ENCODE measurements at regions not wholly inside any gene's neighbourhood (a gene's known extent, or its start where the extent isn't known, plus 50 kb on each side); places are given as distances from the start of the nearest gene placed in this dataset.

DNA sequence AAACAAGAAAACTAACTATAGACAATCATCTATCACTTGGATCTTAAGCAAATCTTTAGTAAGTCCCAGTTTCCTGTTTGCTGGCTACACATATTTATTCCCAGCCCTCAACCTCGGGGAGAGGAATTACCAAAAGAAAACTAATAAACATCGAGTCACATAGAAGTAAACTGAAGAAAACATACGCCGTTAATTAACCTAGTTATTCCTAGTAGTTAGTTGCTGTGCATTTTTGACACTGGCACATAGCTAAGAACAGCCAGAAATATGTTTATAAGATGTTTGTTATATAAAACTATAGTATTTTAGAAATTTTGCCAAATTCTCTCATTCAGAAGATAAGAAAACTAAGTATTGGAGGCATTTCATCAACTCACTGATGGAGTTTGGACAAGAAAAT is 407.2 kb upstream of the ARHGEF26 start:
- WGBS, 5 donors, result 69 to 85% (median 81%) methylated on average over 4 of the region's 4 CpGs
- intact Hi-C loops (cut with DNase I; ENCODE audit: low total_unique reads), result no loop called here

DNA sequence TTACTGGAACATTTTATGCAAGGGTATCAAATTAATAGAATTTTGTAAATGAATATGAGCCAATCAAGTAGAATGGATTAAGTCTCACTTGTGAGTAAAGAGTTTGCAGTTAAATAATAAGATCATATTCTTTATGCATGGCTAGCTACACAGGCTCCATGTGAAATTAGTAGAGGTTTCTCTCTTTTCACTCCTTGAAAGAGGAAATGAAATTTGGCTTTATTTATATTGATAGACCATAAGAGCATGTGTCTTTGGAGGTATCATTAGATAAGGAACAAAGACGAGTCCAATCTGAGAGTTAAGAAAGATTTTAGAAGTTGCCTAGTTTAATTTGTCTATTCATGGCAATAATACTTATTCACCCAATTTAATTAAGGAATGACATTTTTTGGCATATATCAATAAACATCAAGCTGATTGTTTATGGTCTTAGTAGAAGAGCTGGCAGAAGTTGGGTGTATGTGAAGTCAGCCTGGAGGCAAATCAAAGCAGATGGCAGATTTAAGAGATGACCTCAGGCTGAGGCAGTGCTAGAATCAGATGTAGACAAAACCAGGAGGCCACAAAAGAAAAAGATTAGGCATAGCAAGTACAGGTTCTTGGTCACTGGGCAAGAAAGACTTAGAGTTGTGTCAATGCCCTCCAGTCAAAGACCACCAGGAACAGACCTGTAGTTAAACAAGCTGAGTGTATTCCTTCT is 406.5 kb upstream of the ARHGEF26 start:
- Histone ChIP-seq H3K9me3 (peaks cover 0 to 20% (median 6%) of the 10 kb centered on the region in 8 donors), H3K4me3 (no peak overlapping the region)

More for the DNA sequence above, 407.2 kb upstream of the ARHGEF26 start:
- Histone ChIP-seq H3K4me1 (no peaks in the 10 kb centered on the region), H3K9me3 (peaks cover 0 to 20% (median 6%) of the 10 kb centered on the region in 8 donors), H3K4me3 (no peak overlapping the region), H3K27ac (no peak overlapping the region), H3K27me3 (replicated peaks in 1 of 7) (no peaks in the 10 kb centered on the region), H3K36me3 (no peaks in the 10 kb centered on the region)
- DNase-seq, result no peak
- no peak for TF ChIP-seq POLR2AphosphoS5 (IDR thresholded peaks at IDR 0.05)
- TF ChIP-seq, protein P1, sequence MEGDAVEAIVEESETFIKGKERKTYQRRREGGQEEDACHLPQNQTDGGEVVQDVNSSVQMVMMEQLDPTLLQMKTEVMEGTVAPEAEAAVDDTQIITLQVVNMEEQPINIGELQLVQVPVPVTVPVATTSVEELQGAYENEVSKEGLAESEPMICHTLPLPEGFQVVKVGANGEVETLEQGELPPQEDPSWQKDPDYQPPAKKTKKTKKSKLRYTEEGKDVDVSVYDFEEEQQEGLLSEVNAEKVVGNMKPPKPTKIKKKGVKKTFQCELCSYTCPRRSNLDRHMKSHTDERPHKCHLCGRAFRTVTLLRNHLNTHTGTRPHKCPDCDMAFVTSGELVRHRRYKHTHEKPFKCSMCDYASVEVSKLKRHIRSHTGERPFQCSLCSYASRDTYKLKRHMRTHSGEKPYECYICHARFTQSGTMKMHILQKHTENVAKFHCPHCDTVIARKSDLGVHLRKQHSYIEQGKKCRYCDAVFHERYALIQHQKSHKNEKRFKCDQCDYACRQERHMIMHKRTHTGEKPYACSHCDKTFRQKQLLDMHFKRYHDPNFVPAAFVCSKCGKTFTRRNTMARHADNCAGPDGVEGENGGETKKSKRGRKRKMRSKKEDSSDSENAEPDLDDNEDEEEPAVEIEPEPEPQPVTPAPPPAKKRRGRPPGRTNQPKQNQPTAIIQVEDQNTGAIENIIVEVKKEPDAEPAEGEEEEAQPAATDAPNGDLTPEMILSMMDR (IDR thresholded peaks at IDR 0.05 in 8 of 11, conservative IDR thresholded peaks at IDR 0.05 in 3 of 11), result no peak
- no peak for TF ChIP-seq POLR2A (IDR thresholded peaks at IDR 0.05)

DNA sequence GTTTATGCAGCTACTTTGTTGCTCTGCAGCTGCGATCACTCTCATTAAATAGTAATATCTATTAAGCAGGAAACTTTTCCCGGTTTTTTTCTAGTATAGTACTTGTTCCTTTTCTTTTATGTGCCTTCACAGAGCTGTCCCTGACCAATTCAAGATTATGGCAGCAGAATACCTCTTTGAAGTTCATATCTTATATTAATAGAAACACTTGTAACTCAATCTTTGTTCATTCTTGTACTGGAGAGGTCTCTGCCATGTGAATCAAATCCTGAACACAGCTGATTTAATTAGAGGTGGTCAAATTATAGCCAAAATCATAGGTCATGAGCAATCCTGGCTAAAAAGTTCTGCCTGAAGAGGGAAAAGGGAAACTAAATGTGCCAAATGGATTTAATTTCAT is 399.0 kb upstream of the ARHGEF26 start:
- no peak for TF ChIP-seq POLR2A (IDR thresholded peaks at IDR 0.05)
- no peak for TF ChIP-seq POLR2AphosphoS5 (IDR thresholded peaks at IDR 0.05)
- WGBS, 5 donors, result 58 to 84% (median 75%) methylated on average over 2 of the region's 2 CpGs
- DNase-seq, result no peak
- intact Hi-C loops (cut with DNase I; ENCODE audit: low total_unique reads), result no loop called here
- no peak overlapping the region for H3K4me3 ChIP-seq
- no peaks in the 10 kb centered on the region for H3K9me3 ChIP-seq
- H3K4me1 ChIP-seq, result no peaks in the 10 kb centered on the region
- H3K36me3 ChIP-seq, result no peaks in the 10 kb centered on the region
- H3K27me3 ChIP-seq (replicated peaks in 1 of 7), result no peaks in the 10 kb centered on the region
- no peak overlapping the region for H3K27ac ChIP-seq

More for the DNA sequence above, 406.5 kb upstream of the ARHGEF26 start:
- Histone ChIP-seq H3K27me3 (replicated peaks in 1 of 7) (no peaks in the 10 kb centered on the region), H3K36me3 (no peaks in the 10 kb centered on the region), H3K27ac (no peak overlapping the region), H3K4me1 (no peaks in the 10 kb centered on the region)
- DNase-seq, result no peak
- intact Hi-C loops (cut with DNase I; ENCODE audit: low total_unique reads), result no loop called here
- WGBS, 5 donors, result 70 to 78% (median 71%) methylated on average over 1 of the region's 1 CpG
- no peak for TF ChIP-seq POLR2A (IDR thresholded peaks at IDR 0.05)
- TF ChIP-seq POLR2AphosphoS5 (IDR thresholded peaks at IDR 0.05), result no peak
- TF ChIP-seq, protein P1 (IDR thresholded peaks at IDR 0.05 in 8 of 11, conservative IDR thresholded peaks at IDR 0.05 in 3 of 11), result no peak

DNA sequence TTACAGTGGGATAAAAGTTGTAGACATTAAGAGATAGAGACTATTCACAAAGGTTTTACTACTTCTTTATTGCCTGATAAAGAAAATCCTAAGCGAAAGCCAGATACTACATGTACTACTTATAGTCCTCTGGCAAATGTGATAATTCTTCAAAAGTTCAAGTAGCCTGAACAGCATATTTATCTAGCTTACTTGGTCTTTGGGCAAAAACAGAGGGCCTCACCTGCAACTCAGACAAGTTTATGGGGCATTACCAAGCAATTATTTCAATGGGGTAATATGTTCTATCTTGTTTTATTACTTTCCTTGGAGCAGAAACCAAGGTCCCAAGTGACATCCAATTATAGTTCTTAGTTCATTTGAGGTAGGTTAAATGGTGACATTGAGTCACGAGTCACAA is 390.1 kb upstream of the ARHGEF26 start:
- H3K4me3 ChIP-seq, result no peak overlapping the region
- H3K27me3 ChIP-seq (replicated peaks in 1 of 7), result no peaks in the 10 kb centered on the region
- no peaks in the 10 kb centered on the region for H3K4me1 ChIP-seq
- H3K9me3 ChIP-seq, result peaks cover 0 to 18% (median 12%) of the 10 kb centered on the region in 8 donors
- DNase-seq, result no peak
- no peaks in the 10 kb centered on the region for H3K36me3 ChIP-seq
- intact Hi-C loops (cut with DNase I; ENCODE audit: low total_unique reads), result no loop called here
- 75 to 92% (median 87%) methylated on average over 2 of the region's 2 CpGs for WGBS, 5 donors
- no peak overlapping the region for H3K27ac ChIP-seq
- TF ChIP-seq, protein P1 (IDR thresholded peaks at IDR 0.05 in 8 of 11, conservative IDR thresholded peaks at IDR 0.05 in 3 of 11), result no peak

Measured in spleen (tissue), 11 donors.